ENCODE measurements at regions not wholly inside any gene's neighbourhood (a gene's known extent, or its start where the extent isn't known, plus 50 kb on each side); places are given as distances from the start of the nearest gene placed in this dataset.

- no peak for FAIRE-seq
- Histone ChIP-seq H3K4me2 (ENCODE audit: low read depth, low read length) (no peak overlapping the region), H4K20me1 (ENCODE audit: insufficient read depth, low read length) (no peaks in the 10 kb centered on the region), H3K9me3 (ENCODE audit: low read length) (no peaks in the 10 kb centered on the region), H3K27ac (ENCODE audit: extremely low read length, insufficient read depth, low read length) (no peak overlapping the region), H3K4me1 (ENCODE audit: insufficient read depth, low read length) (no peaks in the 10 kb centered on the region), H3K79me2 (ENCODE audit: insufficient read depth, low read length) (no peaks in the 10 kb centered on the region), H3K27me3 (ENCODE audit: control insufficient read depth in 1 of 2, insufficient read depth in 2 of 2, low read length in 2 of 2) (no peaks in the 10 kb centered on the region), H3K9ac (ENCODE audit: insufficient read depth, low read depth, low read length) (no peak overlapping the region), H2AFZ (ENCODE audit: low read length) (no peak overlapping the region), H3K36me3 (replicated peaks in 1 of 2; ENCODE audit: control insufficient read depth in 1 of 2, insufficient read depth in 2 of 2, low read length in 2 of 2) (no peaks in the 10 kb centered on the region), H3K4me3 (replicated peaks in 1 of 3; ENCODE audit: insufficient read depth in 1 of 3, low read depth in 2 of 3, low read length in 3 of 3) (no peak overlapping the region)
- ChIA-PET POLR2A (no interaction called here), CTCF (ENCODE audit: low intra/inter-chr PET ratio, low total read pairs) (no interaction called here)
- no TSS peak for BruUV-seq (replicated peaks)
- DNase-seq (ENCODE audit: low spot score), result no peak
- TF ChIP-seq ZSCAN12 (CRISPR knock-in tag; IDR thresholded peaks at IDR 0.05) (no peak), ZNF230 (CRISPR knock-in tag; IDR thresholded peaks at IDR 0.05) (no peak), PHF8 (CRISPR knock-in tag; IDR thresholded peaks at IDR 0.05) (no peak), ZNF317 (CRISPR knock-in tag; IDR thresholded peaks at IDR 0.05) (no peak), EP300 (IDR thresholded peaks at IDR 0.05; ENCODE audit: low read depth in 2 of 2, low read length in 2 of 2) (no peak), EP300 (CRISPR knock-in tag; IDR thresholded peaks at IDR 0.05; ENCODE audit: borderline replicate concordance) (no peak), SRSF1 (optimal IDR thresholded peaks at IDR 0.05; ENCODE audit: low read depth, low read length) (no peak), ARID3A (IDR thresholded peaks at IDR 0.05; ENCODE audit: low read depth, low read length) (no peak), ZNF496 (CRISPR knock-in tag; IDR thresholded peaks at IDR 0.05; ENCODE audit: insufficient replicate concordance) (no peak), THAP8 (CRISPR knock-in tag; IDR thresholded peaks at IDR 0.05; ENCODE audit: borderline replicate concordance) (no peak), ISX (CRISPR knock-in tag; conservative IDR thresholded peaks at IDR 0.05) (no peak), HMG20A (CRISPR knock-in tag; IDR thresholded peaks at IDR 0.05; ENCODE audit: borderline replicate concordance) (no peak), ZNF775 (CRISPR knock-in tag; IDR thresholded peaks at IDR 0.05; ENCODE audit: borderline replicate concordance) (no peak), WIZ (CRISPR knock-in tag; IDR thresholded peaks at IDR 0.05) (no peak), RFXAP (CRISPR knock-in tag; IDR thresholded peaks at IDR 0.05; ENCODE audit: borderline replicate concordance) (no peak), ZHX1 (CRISPR knock-in tag; IDR thresholded peaks at IDR 0.05; ENCODE audit: low read depth) (no peak), SRSF9 (IDR thresholded peaks at IDR 0.05; ENCODE audit: borderline replicate concordance, insufficient read depth, low read depth, low read length, poor library complexity, severe bottlenecking) (no peak), SIN3A (IDR thresholded peaks at IDR 0.05; ENCODE audit: borderline replicate concordance, low read depth, low read length) (no peak), NFATC3 (CRISPR knock-in tag; IDR thresholded peaks at IDR 0.05) (no peak), ZNF121 (CRISPR knock-in tag; IDR thresholded peaks at IDR 0.05) (no peak), E2F2 (CRISPR knock-in tag; IDR thresholded peaks at IDR 0.05; ENCODE audit: borderline replicate concordance) (no peak)
- in situ Hi-C loops (cut with HindIII; ENCODE audit: extremely low pct_ligation_motif_present, low pct_unique_long_range_greater_than_20kb) (no loop called here), intact Hi-C loops (cut with micrococcal nuclease; ENCODE audit: unreplicated experiment) (no loop called here)
- WGBS (ENCODE audit: low lambda C conversion rate), result 3% methylated on average over 1 of the region's 1 CpG
- ATAC-seq, result no peak
Measured at GRCh38 chr18:28468901-28469300, 292.0 kb upstream of the CDH2 start.
